IPS DF 6.9 (cell line): ENCODE measurements at regions not wholly inside any gene's neighbourhood (a gene's known extent, or its start where the extent isn't known, plus 50 kb on each side); places are given as distances from the start of the nearest gene placed in this dataset.
"Not testable (repeated sequence)": the region's sequence is repeated elsewhere in the genome, so short reads cannot be mapped to it uniquely, and the experiment has no call there.

Experiments used
- DNase-seq: peaks from one replicate; pipeline ENCODE4 v3.0.0-alpha.2; 2013; ENCODE audit warnings: low read depth, low spot score
- H3K27ac ChIP-seq: one replicate; pipeline ENCODE4 v1.5.1; 2013; ENCODE audit warnings: low read length, control low read depth
- H3K27me3 ChIP-seq: 2 replicates; pipeline ENCODE4 v1.6.1; 2013; ENCODE audit warnings: mild to moderate bottlenecking, low read length; ENCODE audit not compliant: control insufficient read depth, insufficient read depth
- H3K36me3 ChIP-seq: 2 replicates; pipeline ENCODE4 v1.6.1; 2013; ENCODE audit warnings: low read length; ENCODE audit not compliant: control insufficient read depth, insufficient read depth
- H3K4me1 ChIP-seq: 2 replicates; pipeline ENCODE4 v1.6.1; 2013; ENCODE audit warnings: low read length; ENCODE audit not compliant: control insufficient read depth, insufficient read depth
- H3K4me3 ChIP-seq: 2 replicates; pipeline ENCODE4 v1.5.1; 2013; ENCODE audit warnings: mild to moderate bottlenecking, low read length
- H3K9me3 ChIP-seq: 2 replicates; pipeline ENCODE4 v1.6.1; 2013; ENCODE audit warnings: low read length, inconsistent platforms; ENCODE audit not compliant: control insufficient read depth, insufficient read depth
- WGBS: extraction: QIAGEN DNeasy Blood & Tissue Kit; methylation state at CpG from one replicate; pipeline ENCODE4 v1.1.7; 2013; ENCODE audit warnings: mixed read lengths, missing lambda C conversion rate; ENCODE audit not compliant: insufficient read length, insufficient coverage; 5-methylcytosine and 5-hydroxymethylcytosine counted together

DNA sequence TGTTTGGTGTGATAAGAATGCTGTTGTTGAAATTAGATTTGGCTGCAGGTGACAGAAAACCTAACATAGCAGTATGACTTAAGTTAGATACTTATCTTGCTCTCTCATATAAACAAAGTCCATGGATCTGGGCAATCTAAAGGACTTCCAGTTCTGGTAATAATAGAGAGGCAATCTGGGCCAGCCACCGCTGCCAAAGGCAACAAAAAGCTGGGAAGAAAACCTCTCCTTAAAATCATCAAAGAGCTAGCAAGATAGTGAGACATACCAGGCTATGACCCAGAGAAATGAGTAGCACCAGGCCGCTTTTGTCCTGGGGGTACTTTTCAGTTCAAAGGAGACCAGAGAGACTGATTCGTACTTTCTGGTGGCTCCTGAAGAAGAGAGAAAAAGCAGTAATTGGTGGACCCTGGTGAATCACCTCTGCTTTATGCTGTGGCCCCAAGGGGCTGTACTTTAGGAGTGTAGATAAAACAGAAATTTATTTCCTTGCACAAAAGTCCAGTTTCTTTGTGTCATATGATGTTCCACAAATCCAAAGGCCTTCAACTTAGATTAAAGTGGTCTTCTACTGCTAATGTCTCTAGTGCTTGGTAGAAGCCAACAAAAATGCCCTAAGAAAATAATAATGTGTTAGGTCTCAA is 125.4 kb downstream of the TBX19 start:
- H3K4me1 ChIP-seq = no peaks in the 10 kb centered on the region
- no peak overlapping the region for H3K4me3 ChIP-seq
- no CpG with 5 or more reads among the region's 3 CpGs for WGBS
- H3K27me3 ChIP-seq = no peaks in the 10 kb centered on the region
- DNase-seq = no peak
- H3K36me3 ChIP-seq = no peaks in the 10 kb centered on the region
- no peak overlapping the region for H3K27ac ChIP-seq
- H3K9me3 ChIP-seq = no peaks in the 10 kb centered on the region

DNA sequence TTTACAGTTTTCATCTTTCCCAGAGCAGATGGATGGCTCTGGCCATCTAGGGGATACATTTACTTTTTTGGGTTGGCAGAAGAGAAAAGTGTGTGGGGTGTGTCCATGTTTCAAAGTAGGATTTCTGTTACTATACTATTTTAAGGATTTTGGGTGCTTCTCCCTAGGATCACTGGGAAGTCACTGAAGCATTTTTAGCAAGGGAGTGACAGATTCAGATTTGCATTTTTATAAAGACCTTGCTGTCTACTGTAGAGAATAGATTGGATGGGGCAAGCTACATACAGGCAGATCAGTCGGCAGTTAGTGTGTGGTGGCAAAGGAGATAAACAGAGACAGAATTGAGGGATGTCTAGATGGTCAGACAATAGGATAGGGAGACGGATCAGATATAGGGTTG is 122.5 kb downstream of the TBX19 start:
- Histone ChIP-seq H3K9me3 (no peaks in the 10 kb centered on the region), H3K4me3 (no peak overlapping the region), H3K36me3 (no peaks in the 10 kb centered on the region), H3K27ac (no peak overlapping the region), H3K27me3 (no peaks in the 10 kb centered on the region), H3K4me1 (no peaks in the 10 kb centered on the region)
- DNase-seq = no peak
- WGBS = no CpG with 5 or more reads among the region's 2 CpGs

GRCh38 chr1:168402466-168402865 is 121.8 kb downstream of the TBX19 start:
- no CpG with 5 or more reads among the region's 3 CpGs for WGBS
- H3K4me1 ChIP-seq, H3K27ac ChIP-seq, H3K4me3 ChIP-seq, DNase-seq, H3K9me3 ChIP-seq, H3K27me3 ChIP-seq, H3K36me3 ChIP-seq: not testable (repeated sequence)

DNA sequence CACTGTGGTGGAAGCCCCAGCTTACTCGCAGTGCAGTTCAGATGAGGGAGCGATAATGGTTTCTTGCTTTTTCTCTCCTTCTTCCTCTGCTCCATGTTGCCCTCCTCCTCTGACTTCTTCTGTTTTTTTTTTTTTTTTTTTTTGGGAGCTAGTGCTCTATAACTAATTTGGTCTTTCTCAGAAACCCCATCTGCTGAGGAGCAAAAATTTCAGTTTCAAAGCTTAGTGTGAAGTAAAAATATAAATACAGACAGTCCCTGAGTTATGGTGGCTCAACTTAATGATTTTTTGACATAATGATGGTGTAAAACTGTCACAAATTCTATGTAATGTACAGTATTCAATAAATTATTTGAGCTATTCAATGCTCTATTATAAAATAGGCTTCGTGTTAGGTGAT is 120.7 kb downstream of the TBX19 start:
- H3K27ac ChIP-seq = no peak overlapping the region
- H3K4me3 ChIP-seq = no peak overlapping the region
- H3K27me3 ChIP-seq = no peaks in the 10 kb centered on the region
- H3K9me3 ChIP-seq = no peaks in the 10 kb centered on the region
- DNase-seq = no peak
- WGBS = no CpG with 5 or more reads among the region's 3 CpGs
- H3K4me1 ChIP-seq = no peaks in the 10 kb centered on the region
- no peaks in the 10 kb centered on the region for H3K36me3 ChIP-seq

DNA sequence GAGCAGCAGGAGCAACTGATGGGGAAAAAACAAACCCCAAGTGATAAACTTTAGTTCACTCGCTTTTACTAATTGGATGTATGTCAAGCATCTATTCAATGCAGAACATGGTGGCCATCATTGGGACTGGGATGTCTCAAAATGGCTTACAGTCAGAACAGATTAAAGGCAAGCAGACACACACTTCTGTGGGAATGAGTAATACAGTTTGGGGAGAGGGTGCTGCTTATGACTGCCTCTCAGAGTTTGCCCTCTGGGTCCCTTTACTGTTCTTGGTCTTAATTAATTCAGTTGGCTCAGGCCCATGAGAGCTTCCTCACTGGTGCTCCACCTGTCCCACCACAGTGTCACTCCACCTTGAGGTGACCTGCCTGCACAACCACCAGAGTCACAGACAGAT is 119.5 kb downstream of the TBX19 start:
- Histone ChIP-seq H3K27me3 (no peaks in the 10 kb centered on the region), H3K36me3 (no peaks in the 10 kb centered on the region), H3K4me3 (no peak overlapping the region), H3K4me1 (no peaks in the 10 kb centered on the region), H3K9me3 (no peaks in the 10 kb centered on the region), H3K27ac (no peak overlapping the region)
- no CpG with 5 or more reads among the region's 1 CpG for WGBS
- DNase-seq = no peak

- H3K36me3 ChIP-seq = no peaks in the 10 kb centered on the region
- no CpG with 5 or more reads among the region's 4 CpGs for WGBS
- no peaks in the 10 kb centered on the region for H3K27me3 ChIP-seq
- no peaks in the 10 kb centered on the region for H3K9me3 ChIP-seq
- DNase-seq = no peak
- no peaks in the 10 kb centered on the region for H3K4me1 ChIP-seq
- H3K27ac ChIP-seq = no peak overlapping the region
- no peak overlapping the region for H3K4me3 ChIP-seq
Measured at GRCh38 chr1:168397806-168398205, 117.1 kb downstream of the TBX19 start.

DNA sequence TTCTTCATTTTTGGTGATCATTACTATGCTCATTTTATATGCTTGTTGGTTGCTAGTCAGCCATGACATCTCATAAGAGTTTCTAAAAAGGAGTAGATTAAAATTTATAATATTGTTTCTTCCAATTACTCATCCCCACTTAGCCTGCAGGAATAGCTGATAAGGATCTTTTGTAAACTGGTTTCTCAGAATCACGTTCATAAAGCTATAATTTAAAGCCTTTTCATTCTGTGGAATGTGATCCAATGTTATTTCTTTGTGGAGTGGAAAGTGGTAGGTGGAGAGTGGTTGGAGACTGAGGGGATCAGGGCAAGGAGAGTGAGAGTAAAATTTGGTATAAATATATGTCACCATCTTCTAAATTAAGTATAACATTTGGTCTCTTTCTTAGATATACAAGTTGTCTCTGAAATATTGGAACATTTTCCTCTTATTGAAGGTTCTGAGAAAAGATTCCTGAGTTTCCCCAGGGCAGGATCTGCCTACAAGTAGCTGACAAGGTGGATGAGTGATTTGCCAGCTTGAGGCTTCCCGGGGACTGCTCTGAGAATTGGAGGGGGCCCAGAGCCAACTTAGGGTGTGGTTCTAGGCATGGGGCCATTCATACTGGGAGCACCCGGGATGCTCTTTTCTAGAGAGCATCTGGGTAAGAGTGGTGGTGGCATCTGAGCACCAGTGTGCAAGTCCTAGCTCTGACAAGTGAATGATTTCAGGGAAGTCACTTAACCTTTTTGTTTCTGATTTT is 116.4 kb downstream of the TBX19 start:
- Histone ChIP-seq H3K27me3 (no peaks in the 10 kb centered on the region), H3K27ac (no peak overlapping the region), H3K36me3 (no peaks in the 10 kb centered on the region), H3K9me3 (no peaks in the 10 kb centered on the region), H3K4me1 (no peaks in the 10 kb centered on the region), H3K4me3 (no peak overlapping the region)
- DNase-seq = no peak
- no CpG with 5 or more reads among the region's 3 CpGs for WGBS

- WGBS = no CpG with 5 or more reads among the region's 2 CpGs
- Histone ChIP-seq H3K27me3 (no peaks in the 10 kb centered on the region), H3K36me3 (no peaks in the 10 kb centered on the region), H3K4me3 (no peak overlapping the region), H3K27ac (no peak overlapping the region), H3K4me1 (no peaks in the 10 kb centered on the region), H3K9me3 (no peaks in the 10 kb centered on the region)
- no peak for DNase-seq
Measured at GRCh38 chr1:168396508-168396907, 115.8 kb downstream of the TBX19 start.

DNA sequence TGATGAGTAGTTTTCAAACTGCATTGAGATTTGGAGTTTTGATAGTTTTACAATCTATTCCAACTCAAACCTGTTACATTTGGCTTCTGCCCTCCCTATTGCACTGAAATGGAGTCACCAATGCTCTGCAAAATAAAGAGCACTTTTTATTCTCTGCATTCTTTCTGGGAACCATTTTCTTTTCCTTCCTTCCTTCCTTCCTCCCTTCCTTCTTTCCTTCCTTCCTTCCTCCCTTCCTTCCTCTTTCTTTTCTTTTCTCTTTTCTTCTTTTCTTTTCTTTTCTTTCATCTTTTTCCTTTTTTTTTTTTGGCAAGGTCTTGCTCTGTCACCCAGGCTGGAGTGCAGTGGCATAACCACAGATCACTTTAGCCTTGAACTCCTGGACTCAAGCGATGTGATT is 114.2 kb downstream of the TBX19 start:
- H3K4me3 ChIP-seq = no peak overlapping the region
- WGBS = no CpG with 5 or more reads among the region's 1 CpG
- H3K27me3 ChIP-seq = no peaks in the 10 kb centered on the region
- no peaks in the 10 kb centered on the region for H3K4me1 ChIP-seq
- DNase-seq = no peak
- no peaks in the 10 kb centered on the region for H3K9me3 ChIP-seq
- no peaks in the 10 kb centered on the region for H3K36me3 ChIP-seq
- H3K27ac ChIP-seq = no peak overlapping the region

GRCh38 chr1:168392958-168393549 is 112.4 kb downstream of the TBX19 start:
- WGBS = no CpG with 5 or more reads among the region's 5 CpGs
- H3K4me1 ChIP-seq = no peaks in the 10 kb centered on the region; the same call in 1 of the 2 replicates
- H3K36me3 ChIP-seq = no peaks in the 10 kb centered on the region
- H3K9me3 ChIP-seq = no peaks in the 10 kb centered on the region
- no peak overlapping the region for H3K27ac ChIP-seq
- no peak overlapping the region for H3K4me3 ChIP-seq
- no peaks in the 10 kb centered on the region for H3K27me3 ChIP-seq
- DNase-seq = no peak
